HG03457 (cell line): ENCODE measurements at regions not wholly inside any gene's neighbourhood (a gene's known extent, or its start where the extent isn't known, plus 50 kb on each side); places are given as distances from the start of the nearest gene placed in this dataset.

ENCODE experiments used
- ATAC-seq: cut with Tn5 transposase; IDR thresholded peaks from one replicate; pipeline ENCODE4 v1.9.1; 2021; ENCODE audit warnings: moderate number of reproducible peaks; ENCODE audit not compliant: unreplicated experiment

GRCh38 chr11:32200136-32200847 is 109.4 kb downstream of the RCN1 start:
- no peak for ATAC-seq

- ATAC-seq: no peak
Observed at GRCh38 chr11:32204751-32205150, 113.9 kb downstream of the RCN1 start.

- no peak for ATAC-seq
Observed at GRCh38 chr11:32210556-32210955, 119.7 kb downstream of the RCN1 start.

- ATAC-seq: no peak
Observed at GRCh38 chr11:32213223-32213622, 122.3 kb downstream of the RCN1 start.

GRCh38 chr11:32215157-32215556 is 124.3 kb downstream of the RCN1 start:
- no peak for ATAC-seq

GRCh38 chr11:32216749-32217148 is 125.9 kb downstream of the RCN1 start:
- no peak for ATAC-seq

GRCh38 chr11:32219320-32219719 is 128.4 kb downstream of the RCN1 start:
- no peak for ATAC-seq

- no peak for ATAC-seq
Observed at GRCh38 chr11:32221476-32222032, 130.7 kb downstream of the RCN1 start.

- no peak for ATAC-seq
Observed at GRCh38 chr11:32224580-32224979, 133.7 kb downstream of the RCN1 start.

GRCh38 chr11:32225571-32226285 is 134.9 kb downstream of the RCN1 start:
- ATAC-seq: no peak

GRCh38 chr11:32226480-32226879 is 135.6 kb downstream of the RCN1 start:
- ATAC-seq: no peak

GRCh38 chr11:32229576-32230240 is 138.8 kb downstream of the RCN1 start:
- no peak for ATAC-seq

- no peak for ATAC-seq
Observed at GRCh38 chr11:32231909-32232493, 141.1 kb downstream of the RCN1 start.

- ATAC-seq: no peak
Observed at GRCh38 chr11:32232516-32232915, 141.6 kb downstream of the RCN1 start.

- ATAC-seq: no peak
Observed at GRCh38 chr11:32233276-32233675, 142.4 kb downstream of the RCN1 start.

- no peak for ATAC-seq
Observed at GRCh38 chr11:32233928-32234327, 143.1 kb downstream of the RCN1 start.

- no peak for ATAC-seq
Observed at GRCh38 chr11:32244453-32244852, 153.6 kb downstream of the RCN1 start.

GRCh38 chr11:32253706-32254105 is 162.8 kb downstream of the RCN1 start:
- no peak for ATAC-seq

GRCh38 chr11:32255841-32256240 is 165.0 kb downstream of the RCN1 start:
- ATAC-seq: no peak

- no peak for ATAC-seq
Observed at GRCh38 chr11:32256466-32256865, 165.6 kb downstream of the RCN1 start.

GRCh38 chr11:32259641-32260081 is 168.8 kb downstream of the RCN1 start:
- peak; percentile 90 for ATAC-seq
